H1 (cell line): ENCODE measurements at regions not wholly inside any gene's neighbourhood (a gene's known extent, or its start where the extent isn't known, plus 50 kb on each side); places are given as distances from the start of the nearest gene placed in this dataset.

ENCODE experiments used
- CTCF ChIA-PET: fragments of 300-600 bp; sonication (Branson Sonifier 250); formaldehyde crosslinking; loops from one replicate; lab custom pipeline; 2021; ENCODE audit not compliant: partially characterized antibody; lab: Charles Lee
- POLR2A ChIA-PET: fragments of 300-600 bp; sonication (Branson Sonifier 250); formaldehyde crosslinking; loops from one replicate; lab custom pipeline; 2021; ENCODE audit warnings: inconsistent platforms; ENCODE audit not compliant: partially characterized antibody; lab: Charles Lee
- DNase-seq, 2 experiments: peaks; one replicate each; pipeline versions ENCODE4 v3.0.0 to v3.0.0-alpha.2; 2010 to 2022; ENCODE audit warnings: low spot score in 2 of 2, low read depth in 1 of 2, mixed read lengths in 1 of 2
- FAIRE-seq: peaks from 2 replicates; lab custom pipeline; 2011; peaks lifted over from hg19 to GRCh38; lab: Jason Lieb, UNC
- H2AFZ ChIP-seq: 2 replicates; pipeline ENCODE4 v1.8.1; 2012; ENCODE audit warnings: low read length, inconsistent platforms
- H2AK5ac ChIP-seq: 2 replicates; pipeline ENCODE4 v1.6.1; 2013; ENCODE audit warnings: low read depth, low read length
- H2BK120ac ChIP-seq: replicated peaks from 2 replicates; pipeline ENCODE3; 2013; ENCODE audit warnings: low read depth, low read length, inconsistent platforms
- H2BK12ac ChIP-seq: 2 replicates; pipeline ENCODE4 v1.6.1; 2013; ENCODE audit warnings: low read depth, low read length
- H2BK15ac ChIP-seq: 2 replicates; pipeline ENCODE4 v1.6.1; 2013; ENCODE audit warnings: low read length
- H2BK20ac ChIP-seq: 2 replicates; pipeline ENCODE4 v1.6.1; 2013; ENCODE audit warnings: low read length
- H2BK5ac ChIP-seq: 2 replicates; pipeline ENCODE4 v1.6.1; 2013; ENCODE audit warnings: low read depth, low read length
- H3K14ac ChIP-seq: 2 replicates; pipeline ENCODE4 v1.6.1; 2013; ENCODE audit warnings: inconsistent platforms; ENCODE audit not compliant: insufficient read length
- H3K18ac ChIP-seq: 2 replicates; pipeline ENCODE4 v1.6.1; 2013; ENCODE audit warnings: low read length; ENCODE audit errors: extremely low read depth
- H3K23ac ChIP-seq: 2 replicates; pipeline ENCODE4 v1.6.1; 2013; ENCODE audit warnings: inconsistent platforms; ENCODE audit not compliant: insufficient read length
- H3K23me2 ChIP-seq: 2 replicates; pipeline ENCODE4 v1.6.1; 2013; ENCODE audit warnings: low read depth, low read length
- H3K27ac ChIP-seq: 2 replicates; pipeline ENCODE4 v1.6.1; 2011; ENCODE audit warnings: low read depth, low read length, inconsistent platforms
- H3K27me3 ChIP-seq, 4 experiments: replicated peaks in 1 of 4; 1 replicate in 1 of 4; 2 replicates in 3 of 4; pipeline versions ENCODE4 v1.6.1 to v1.8.1; 2011 to 2013; ENCODE audit warnings: low read length in 3 of 4, mild to moderate bottlenecking in 3 of 4, inconsistent platforms in 2 of 4, mixed read lengths in 2 of 4, moderate library complexity in 1 of 4; ENCODE audit not compliant: control insufficient read depth in 3 of 4, insufficient read depth in 3 of 4; ENCODE audit errors: extremely low read depth in 1 of 4
- H3K36me3 ChIP-seq, 4 experiments: 2 replicates each; pipeline versions ENCODE4 v1.6.1 to v1.8.1; 2011 to 2013; ENCODE audit warnings: mild to moderate bottlenecking in 4 of 4, low read length in 3 of 4, moderate library complexity in 2 of 4, control low read depth in 1 of 4, inconsistent platforms in 1 of 4; ENCODE audit not compliant: insufficient read depth in 4 of 4, control insufficient read depth in 2 of 4
- H3K4ac ChIP-seq: replicated peaks from 2 replicates; pipeline ENCODE3; 2013; ENCODE audit warnings: low read length, low read depth, mixed read lengths, inconsistent platforms; ENCODE audit not compliant: insufficient read length
- H3K4me1 ChIP-seq, 4 experiments: replicated peaks in 1 of 4; 1 replicate in 1 of 4; 2 replicates in 3 of 4; pipeline versions ENCODE4 v1.6.1 to v1.8.1; 2011 to 2013; ENCODE audit warnings: low read length in 3 of 4, inconsistent platforms in 2 of 4, mixed read lengths in 1 of 4; ENCODE audit not compliant: insufficient read depth in 4 of 4, control insufficient read depth in 3 of 4
- H3K4me2 ChIP-seq, 2 experiments: 2 replicates each; pipeline versions ENCODE4 v1.6.1 to v1.8.1; 2011 to 2013; ENCODE audit warnings: low read depth in 2 of 2, low read length in 2 of 2, control low read depth in 1 of 2, inconsistent platforms in 1 of 2, mild to moderate bottlenecking in 1 of 2; ENCODE audit not compliant: insufficient read depth in 1 of 2
- H3K4me3 ChIP-seq, 4 experiments: fragments of 200-600, 300-600 bp in 1 of 4; sonication (generic), shearing (Covaris generic), sonication (Bioruptor Twin) in 1 of 4; 2 replicates each; pipeline versions ENCODE4 v1.5.1 to v1.8.1; 2011 to 2016; ENCODE audit warnings: low read length in 4 of 4, low read depth in 3 of 4, control low read depth in 2 of 4, inconsistent platforms in 2 of 4, mild to moderate bottlenecking in 2 of 4, mixed read lengths in 1 of 4, moderate library complexity in 1 of 4; ENCODE audit not compliant: insufficient read depth in 2 of 4; ENCODE audit errors: extremely low read depth in 1 of 4
- H3K56ac ChIP-seq: replicated peaks from 2 replicates; pipeline ENCODE3; 2013; ENCODE audit warnings: low read depth, mild to moderate bottlenecking, mixed read lengths, low read length, inconsistent platforms; ENCODE audit not compliant: insufficient read length
- H3K79me1 ChIP-seq: 2 replicates; pipeline ENCODE4 v1.6.1; 2013; ENCODE audit warnings: low read depth, low read length, control low read depth
- H3K79me2 ChIP-seq, 2 experiments: 2 replicates each; pipeline versions ENCODE4 v1.6.1 to v1.8.1; 2012 to 2013; ENCODE audit warnings: low read length in 2 of 2, mild to moderate bottlenecking in 2 of 2, inconsistent platforms in 1 of 2; ENCODE audit not compliant: insufficient read depth in 2 of 2, control insufficient read depth in 1 of 2
- H3K9ac ChIP-seq, 4 experiments: replicated peaks in 1 of 4; 1 replicate in 1 of 4; 2 replicates in 3 of 4; pipeline versions ENCODE4 v1.6.1 to v1.8.1; 2011 to 2013; ENCODE audit warnings: low read depth in 3 of 4, low read length in 3 of 4, control low read depth in 2 of 4, mild to moderate bottlenecking in 2 of 4, moderate library complexity in 2 of 4, inconsistent platforms in 1 of 4; ENCODE audit errors: extremely low read depth in 1 of 4
- H3K9me3 ChIP-seq, 2 experiments: 2 replicates each; pipeline versions ENCODE4 v1.6.1 to v1.8.1; 2012 to 2013; ENCODE audit warnings: mild to moderate bottlenecking in 2 of 2, moderate library complexity in 2 of 2, control low read depth in 1 of 2, inconsistent platforms in 1 of 2, low read depth in 1 of 2, low read length in 1 of 2, mixed read lengths in 1 of 2; ENCODE audit not compliant: insufficient read depth in 2 of 2
- H4K20me1 ChIP-seq, 2 experiments: replicated peaks in 1 of 2; 2 replicates each; pipeline versions ENCODE3 to v1.8.1; 2011 to 2013; ENCODE audit warnings: inconsistent platforms in 2 of 2, low read length in 2 of 2, mild to moderate bottlenecking in 1 of 2; ENCODE audit not compliant: insufficient read depth in 2 of 2, control insufficient read depth in 1 of 2
- H4K5ac ChIP-seq: 2 replicates; pipeline ENCODE4 v1.6.1; 2013; ENCODE audit warnings: low read length, low read depth, mixed read lengths, inconsistent platforms; ENCODE audit not compliant: insufficient read length
- H4K8ac ChIP-seq: 2 replicates; pipeline ENCODE4 v1.8.0; 2013; ENCODE audit warnings: mild to moderate bottlenecking, moderate library complexity, low read length, inconsistent platforms; ENCODE audit not compliant: insufficient read depth; ENCODE audit errors: extremely low read depth
- H4K91ac ChIP-seq: replicated peaks from 2 replicates; pipeline ENCODE3; 2013; ENCODE audit warnings: low read length, mixed read lengths, inconsistent platforms; ENCODE audit not compliant: insufficient read length
- ATF2 ChIP-seq: IDR thresholded peaks from 2 replicates; pipeline ENCODE4 v1.6.1; 2012; ENCODE audit warnings: low read length, inconsistent platforms
- BCL11A ChIP-seq, 2 experiments: IDR thresholded peaks; one replicate each; pipeline ENCODE4 v1.6.1; 2011; ENCODE audit warnings: low read depth in 2 of 2, low read length in 2 of 2, mild to moderate bottlenecking in 2 of 2
- BRCA1 ChIP-seq: IDR thresholded peaks from 2 replicates; pipeline ENCODE4 v1.6.1; 2012; ENCODE audit warnings: low read depth, low read length, improper control_type of control experiment
- CBX5 ChIP-seq: fragments of 300-800, 300-1000 bp; sonication (generic); IDR thresholded peaks from 2 replicates; pipeline ENCODE4 v1.7.1; 2016; ENCODE audit warnings: antibody characterized with exemption, low read length, low read depth
- CEBPB ChIP-seq: IDR thresholded peaks from 2 replicates; pipeline ENCODE4 v1.6.1; 2012; ENCODE audit warnings: low read depth, low read length
- GTF2F1 ChIP-seq: IDR thresholded peaks from 2 replicates; pipeline ENCODE4 v1.6.1; 2012; ENCODE audit warnings: low read depth, low read length, improper control_type of control experiment, borderline replicate concordance
- HDAC6 ChIP-seq: IDR thresholded peaks from one replicate; pipeline ENCODE4 v1.7.1; 2012; ENCODE audit warnings: low read depth, mild to moderate bottlenecking, inconsistent platforms, low read length, moderate library complexity
- POLR2A ChIP-seq, 2 experiments: IDR thresholded peaks; 1 replicate in 1 of 2; 2 replicates in 1 of 2; pipeline ENCODE4 v1.6.1; 2011; ENCODE audit warnings: low read depth in 2 of 2, low read length in 2 of 2, mild to moderate bottlenecking in 2 of 2; ENCODE audit errors: control extremely low read depth in 1 of 2
- POU5F1 ChIP-seq: IDR thresholded peaks from 2 replicates; pipeline ENCODE4 v1.6.1; 2011; ENCODE audit warnings: low read depth, mild to moderate bottlenecking, low read length, moderate library complexity
- RAD21 ChIP-seq, 2 experiments: IDR thresholded peaks in 1 of 2; conservative IDR thresholded peaks in 1 of 2; 2 replicates each; pipeline ENCODE4 v1.6.1; 2011; ENCODE audit warnings: low read depth in 2 of 2, low read length in 2 of 2, improper control_type of control experiment in 1 of 2, inconsistent platforms in 1 of 2, mild to moderate bottlenecking in 1 of 2, moderate library complexity in 1 of 2
- RNF2 ChIP-seq: fragments of 200-900, 300-1000 bp; sonication (generic); IDR thresholded peaks from 2 replicates; pipeline ENCODE4 v1.7.1; 2016; ENCODE audit warnings: borderline replicate concordance, low read depth, mild to moderate bottlenecking, antibody characterized with exemption, low read length; ENCODE audit not compliant: poor library complexity, severe bottlenecking; ENCODE audit errors: missing control alignments
- SIX5 ChIP-seq: IDR thresholded peaks from 2 replicates; pipeline ENCODE4 v1.6.1; 2011; ENCODE audit warnings: mild to moderate bottlenecking, low read depth, low read length
- SP4 ChIP-seq: IDR thresholded peaks from 2 replicates; pipeline ENCODE4 v1.6.1; 2012; ENCODE audit warnings: low read length, inconsistent platforms
- TBP ChIP-seq: IDR thresholded peaks from 2 replicates; pipeline ENCODE4 v1.6.1; 2011; ENCODE audit warnings: low read depth, low read length, improper control_type of control experiment
- whole genome bisulfite sequencing, 2 experiments: shearing (Covaris generic) in 1 of 2; methylation state at CpG; one replicate each; pipeline versions ENCODE4 v1.1.6 to v1.1.7; 2013 to 2015; ENCODE audit warnings: low lambda C conversion rate in 2 of 2, mixed read lengths in 2 of 2, inconsistent platforms in 1 of 2, low coverage in 1 of 2, missing lambda C conversion rate in 1 of 2; ENCODE audit not compliant: insufficient replicate concordance in 2 of 2, insufficient coverage in 1 of 2, insufficient read length in 1 of 2; ENCODE audit errors: extremely low coverage in 1 of 2, missing lambda C conversion rate in 1 of 2; 5-methylcytosine and 5-hydroxymethylcytosine counted together

GRCh38 chr6:14470101-14470500 lies 352.5 kb downstream of the CD83 start:
- no peak overlapping the region for H3K9ac ChIP-seq
- H4K8ac ChIP-seq: no peak overlapping the region
- H2BK5ac ChIP-seq: no peak overlapping the region
- no peak overlapping the region for H3K4ac ChIP-seq
- no peak overlapping the region for H2BK15ac ChIP-seq
- no peak overlapping the region for H3K4me3 ChIP-seq
- no peaks in the 10 kb centered on the region for H3K79me1 ChIP-seq
- WGBS, 2 experiments: 94% methylated on average over 2 of the region's 3 CpGs; no CpG with 5 or more reads in 1 of the 2 experiments
- no peak overlapping the region for H4K5ac ChIP-seq
- H3K79me2 ChIP-seq: no peaks in the 10 kb centered on the region
- H2BK12ac ChIP-seq: no peak overlapping the region
- FAIRE-seq (no peak), DNase-seq (no peak)
- no peak overlapping the region for H3K23ac ChIP-seq
- CTCF ChIA-PET: interaction anchor here (1.0 to 1.9 kb wide), 2 partner anchors 15 to 191 kb away, joined by 4 to 6 read pairs; no protein-coding TSS in a partner anchor
- H3K56ac ChIP-seq: no peak overlapping the region
- no peaks in the 10 kb centered on the region for H3K9me3 ChIP-seq
- no peak overlapping the region for H2BK20ac ChIP-seq
- POLR2A ChIA-PET: no interaction called here
- H3K4me1 ChIP-seq: no peaks in the 10 kb centered on the region
- H3K27me3 ChIP-seq: no peaks in the 10 kb centered on the region
- no peak overlapping the region for H2AFZ ChIP-seq
- no peak overlapping the region for H3K4me2 ChIP-seq
- no peak overlapping the region for H2BK120ac ChIP-seq
- H2AK5ac ChIP-seq: no peak overlapping the region
- no peak overlapping the region for H4K91ac ChIP-seq
- H3K27ac ChIP-seq: no peak overlapping the region
- H3K14ac ChIP-seq: no peak overlapping the region
- no peaks in the 10 kb centered on the region for H3K23me2 ChIP-seq
- no peaks in the 10 kb centered on the region for H4K20me1 ChIP-seq
- 0 out of 8 replicates have a peak, but pooled peaks cover 0 to under 1% (median 0%) of the 10 kb centered on the region in 4 experiments for H3K36me3 ChIP-seq
- no peak overlapping the region for H3K18ac ChIP-seq
- no peak for TF ChIP-seq CBX5
- TF ChIP-seq RAD21 (IDR thresholded peaks at IDR 0.05 in 1 of 2, conservative IDR thresholded peaks at IDR 0.05 in 1 of 2; ENCODE audit: low read depth in 2 of 2, low read length in 2 of 2): no peak
- no peak for TF ChIP-seq TBP
- no peak for TF ChIP-seq BRCA1
- TF ChIP-seq CEBPB: no peak
- TF ChIP-seq RNF2: no peak
- TF ChIP-seq SP4: no peak
- TF ChIP-seq POLR2A (IDR thresholded peaks at IDR 0.05; ENCODE audit: control extremely low read depth in 1 of 2, low read depth in 2 of 2, low read length in 2 of 2): no peak
- TF ChIP-seq BCL11A (IDR thresholded peaks at IDR 0.05; ENCODE audit: low read depth in 2 of 2, low read length in 2 of 2): no peak
- TF ChIP-seq HDAC6: no peak
- TF ChIP-seq ATF2: no peak
- TF ChIP-seq POU5F1: no peak
- TF ChIP-seq SIX5: no peak
- TF ChIP-seq GTF2F1: no peak
